Keratinocyte (primary cell): ENCODE measurements at regions not wholly inside any gene's neighbourhood (a gene's known extent, or its start where the extent isn't known, plus 50 kb on each side); places are given as distances from the start of the nearest gene placed in this dataset.

Experiments used
- DNase-seq: peaks from one replicate; pipeline ENCODE4 v3.0.0-alpha.2; 2011; ENCODE audit warnings: low read depth, missing footprints, low spot score
- FAIRE-seq: peaks from 2 replicates; lab custom pipeline; 2011; peaks lifted over from hg19 to GRCh38; lab: Jason Lieb, UNC
- H2AFZ ChIP-seq: 2 replicates; pipeline ENCODE4 v1.6.0; 2012; ENCODE audit warnings: low read length, control low read depth, inconsistent platforms; ENCODE audit not compliant: control insufficient read depth
- H3K27ac ChIP-seq: 2 replicates; pipeline ENCODE4 v1.5.1; 2011; ENCODE audit warnings: low read length; ENCODE audit not compliant: control insufficient read depth, insufficient read depth
- H3K27me3 ChIP-seq: 3 replicates; pipeline ENCODE4 v1.6.0; 2011; ENCODE audit warnings: low read length; ENCODE audit not compliant: control insufficient read depth, insufficient read depth; ENCODE audit errors: extremely low read depth
- H3K36me3 ChIP-seq, 2 experiments: 2 replicates in 1 of 2; 3 replicates in 1 of 2; pipeline ENCODE4 v1.5.1; 2011; ENCODE audit warnings: low read length in 2 of 2, mild to moderate bottlenecking in 1 of 2; ENCODE audit not compliant: control insufficient read depth in 2 of 2, insufficient read depth in 2 of 2; ENCODE audit errors: extremely low read depth in 1 of 2
- H3K4me1 ChIP-seq: 3 replicates; pipeline ENCODE4 v1.5.1; 2011; ENCODE audit warnings: low read length; ENCODE audit not compliant: control insufficient read depth, insufficient read depth; ENCODE audit errors: extremely low read depth
- H3K4me2 ChIP-seq: 3 replicates; pipeline ENCODE4 v1.6.0; 2011; ENCODE audit warnings: low read depth, low read length; ENCODE audit not compliant: control insufficient read depth, insufficient read depth; ENCODE audit errors: extremely low read depth
- H3K4me3 ChIP-seq, 3 experiments: fragments of 200-600 bp in 1 of 3; sonication (generic) in 1 of 3; 2 replicates in 2 of 3; 3 replicates in 1 of 3; pipeline ENCODE4 v1.5.1; 2011 to 2016; ENCODE audit warnings: low read length in 3 of 3, mild to moderate bottlenecking in 3 of 3, control low read depth in 2 of 3, inconsistent platforms in 1 of 3, low read depth in 1 of 3, mixed read lengths in 1 of 3, mixed run types in 1 of 3, moderate library complexity in 1 of 3; ENCODE audit not compliant: control insufficient read depth in 2 of 3, insufficient read depth in 2 of 3; ENCODE audit errors: extremely low read depth in 1 of 3
- H3K79me2 ChIP-seq: 2 replicates; pipeline ENCODE4 v1.6.0; 2012; ENCODE audit warnings: low read length; ENCODE audit not compliant: control insufficient read depth, insufficient read depth
- H3K9ac ChIP-seq: 3 replicates; pipeline ENCODE4 v1.6.0; 2011; ENCODE audit warnings: low read length; ENCODE audit not compliant: control insufficient read depth, insufficient read depth; ENCODE audit errors: extremely low read depth
- H3K9me1 ChIP-seq: 3 replicates; pipeline ENCODE4 v1.6.0; 2011; ENCODE audit warnings: low read length; ENCODE audit not compliant: control insufficient read depth, insufficient read depth; ENCODE audit errors: extremely low read depth
- H3K9me3 ChIP-seq: 2 replicates; pipeline ENCODE4 v1.5.1; 2012; ENCODE audit warnings: low read depth, low read length; ENCODE audit not compliant: control insufficient read depth
- H4K20me1 ChIP-seq: 3 replicates; pipeline ENCODE4 v1.6.0; 2011; ENCODE audit warnings: low read length; ENCODE audit not compliant: control insufficient read depth, insufficient read depth; ENCODE audit errors: extremely low read depth
- EZH2 ChIP-seq: IDR thresholded peaks from one replicate; pipeline ENCODE4 v1.6.1; 2012; ENCODE audit warnings: inconsistent platforms, mild to moderate bottlenecking, low read length, moderate library complexity
- dilution Hi-C: fragments of 300-500 bp; cut with MboI; formaldehyde crosslinking; loops from one replicate; pipeline ENCODE4 v1.7.0; 2020; ENCODE audit warnings: low sequenced_read_pairs; ENCODE audit not compliant: extremely low pct_ligation_motif_present
- TF ChIP-seq, protein P1 (sequence below), 3 experiments: IDR thresholded peaks in 1 of 3; conservative IDR thresholded peaks in 1 of 3; optimal IDR thresholded peaks in 1 of 3; 2 replicates in 2 of 3; 3 replicates in 1 of 3; pipeline versions ENCODE3 to v1.5.1; 2011; ENCODE audit warnings: low read length in 3 of 3, mild to moderate bottlenecking in 3 of 3, moderate library complexity in 2 of 3, control low read depth in 1 of 3, inconsistent platforms in 1 of 3; ENCODE audit not compliant: insufficient read depth in 2 of 3; ENCODE audit errors: extremely low read depth in 1 of 3

- TF ChIP-seq EZH2, result no peak
- TF ChIP-seq, protein P1, sequence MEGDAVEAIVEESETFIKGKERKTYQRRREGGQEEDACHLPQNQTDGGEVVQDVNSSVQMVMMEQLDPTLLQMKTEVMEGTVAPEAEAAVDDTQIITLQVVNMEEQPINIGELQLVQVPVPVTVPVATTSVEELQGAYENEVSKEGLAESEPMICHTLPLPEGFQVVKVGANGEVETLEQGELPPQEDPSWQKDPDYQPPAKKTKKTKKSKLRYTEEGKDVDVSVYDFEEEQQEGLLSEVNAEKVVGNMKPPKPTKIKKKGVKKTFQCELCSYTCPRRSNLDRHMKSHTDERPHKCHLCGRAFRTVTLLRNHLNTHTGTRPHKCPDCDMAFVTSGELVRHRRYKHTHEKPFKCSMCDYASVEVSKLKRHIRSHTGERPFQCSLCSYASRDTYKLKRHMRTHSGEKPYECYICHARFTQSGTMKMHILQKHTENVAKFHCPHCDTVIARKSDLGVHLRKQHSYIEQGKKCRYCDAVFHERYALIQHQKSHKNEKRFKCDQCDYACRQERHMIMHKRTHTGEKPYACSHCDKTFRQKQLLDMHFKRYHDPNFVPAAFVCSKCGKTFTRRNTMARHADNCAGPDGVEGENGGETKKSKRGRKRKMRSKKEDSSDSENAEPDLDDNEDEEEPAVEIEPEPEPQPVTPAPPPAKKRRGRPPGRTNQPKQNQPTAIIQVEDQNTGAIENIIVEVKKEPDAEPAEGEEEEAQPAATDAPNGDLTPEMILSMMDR (optimal IDR thresholded peaks at IDR 0.05 in 1 of 3, IDR thresholded peaks at IDR 0.05 in 1 of 3, conservative IDR thresholded peaks at IDR 0.05 in 1 of 3; ENCODE audit: extremely low read depth in 1 of 3, insufficient read depth in 2 of 3, low read length in 3 of 3), result no peak
- Histone ChIP-seq H3K79me2 (no peaks in the 10 kb centered on the region), H3K9me3 (no peaks in the 10 kb centered on the region), H3K4me2 (no peak overlapping the region), H3K9ac (no peak overlapping the region), H3K4me1 (no peaks in the 10 kb centered on the region), H3K27ac (no peak overlapping the region), H4K20me1 (no peaks in the 10 kb centered on the region), H3K9me1 (no peaks in the 10 kb centered on the region), H3K27me3 (no peaks in the 10 kb centered on the region), H2AFZ (no peak overlapping the region), H3K4me3 (no peak overlapping the region), H3K36me3 (no peaks in the 10 kb centered on the region)
- dilution Hi-C loops, result no loop called here
- no peak for DNase-seq
- FAIRE-seq, result no peak
Observed at GRCh38 chr12:93186131-93186530, 191.6 kb upstream of the NUDT4 start.

DNA sequence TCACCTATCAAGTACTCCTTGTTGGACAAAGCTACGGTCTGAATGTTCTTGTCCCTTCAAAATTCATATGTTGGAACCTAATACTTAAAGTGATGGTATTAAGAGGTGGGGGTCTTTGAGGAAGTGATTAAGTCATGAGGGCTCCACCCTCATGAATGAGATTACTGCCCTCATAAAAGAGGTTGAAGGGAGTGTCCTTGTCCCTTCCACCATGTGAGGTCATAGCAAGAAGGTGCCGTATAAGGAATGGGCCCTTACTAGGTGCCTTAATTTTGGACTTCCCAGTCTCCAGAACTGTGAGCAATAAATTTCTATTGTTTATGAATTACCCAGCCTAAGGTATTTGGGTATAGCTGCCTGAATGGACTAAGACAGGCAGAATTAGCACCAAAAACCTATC is 191.1 kb upstream of the NUDT4 start:
- Histone ChIP-seq H3K79me2 (no peaks in the 10 kb centered on the region), H3K27me3 (no peaks in the 10 kb centered on the region), H3K9me3 (no peaks in the 10 kb centered on the region), H3K4me2 (no peak overlapping the region), H3K9ac (no peak overlapping the region), H4K20me1 (no peaks in the 10 kb centered on the region), H3K4me1 (no peaks in the 10 kb centered on the region), H3K4me3 (no peak overlapping the region), H2AFZ (no peak overlapping the region), H3K36me3 (no peaks in the 10 kb centered on the region), H3K9me1 (no peaks in the 10 kb centered on the region), H3K27ac (no peak overlapping the region)
- no peak for FAIRE-seq
- dilution Hi-C loops, result no loop called here
- TF ChIP-seq EZH2, result no peak
- TF ChIP-seq, protein P1 (optimal IDR thresholded peaks at IDR 0.05 in 1 of 3, IDR thresholded peaks at IDR 0.05 in 1 of 3, conservative IDR thresholded peaks at IDR 0.05 in 1 of 3; ENCODE audit: extremely low read depth in 1 of 3, insufficient read depth in 2 of 3, low read length in 3 of 3), result no peak
- DNase-seq, result no peak
